CD4-positive, alpha-beta T cell treated with Interleukin-17A for 1 hour (primary cell): ENCODE measurements at regions not wholly inside any gene's neighbourhood (a gene's known extent, or its start where the extent isn't known, plus 50 kb on each side); places are given as distances from the start of the nearest gene placed in this dataset.

Experiments
- DNase-seq: peaks from one replicate; pipeline ENCODE4 v3.0.0-alpha.2; 2020

DNA sequence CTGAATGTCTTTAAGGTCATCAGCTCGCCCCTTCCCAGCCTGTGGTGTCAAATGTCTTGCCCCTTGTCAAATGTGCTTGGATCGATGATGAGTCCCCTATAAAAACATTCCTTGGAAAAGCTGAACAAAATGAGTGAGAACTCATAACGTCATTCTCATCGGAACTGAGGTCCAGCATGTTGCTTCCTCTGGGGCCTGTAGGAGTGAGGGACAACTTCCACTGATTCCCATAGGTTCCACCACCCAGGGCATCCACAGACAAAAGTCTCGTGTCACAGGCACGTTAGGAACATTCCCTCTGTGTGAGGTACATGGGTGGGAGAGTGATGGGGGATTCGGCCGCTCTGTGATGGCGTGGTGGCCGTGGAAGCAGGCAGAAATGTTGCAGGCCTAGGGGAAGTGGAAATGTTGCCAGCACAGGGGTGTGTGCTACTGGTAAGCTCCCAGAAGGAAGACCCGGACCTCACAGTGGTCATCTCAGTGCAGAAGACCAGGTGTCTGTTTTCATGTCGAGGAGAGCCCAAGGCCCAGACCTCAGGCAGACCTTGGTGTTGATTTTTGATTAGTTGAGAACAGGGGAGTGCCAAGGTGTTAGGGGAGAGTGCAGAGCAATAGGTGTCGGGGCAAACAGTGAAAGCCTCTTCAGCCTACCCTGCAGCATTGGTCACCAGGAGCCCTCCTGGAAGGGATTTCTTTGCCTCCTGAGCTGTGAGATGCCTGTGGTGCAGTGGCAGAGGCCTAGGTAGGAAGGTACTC lies 96.8 kb downstream of the SNRPN start:
- DNase-seq: no peak

DNA sequence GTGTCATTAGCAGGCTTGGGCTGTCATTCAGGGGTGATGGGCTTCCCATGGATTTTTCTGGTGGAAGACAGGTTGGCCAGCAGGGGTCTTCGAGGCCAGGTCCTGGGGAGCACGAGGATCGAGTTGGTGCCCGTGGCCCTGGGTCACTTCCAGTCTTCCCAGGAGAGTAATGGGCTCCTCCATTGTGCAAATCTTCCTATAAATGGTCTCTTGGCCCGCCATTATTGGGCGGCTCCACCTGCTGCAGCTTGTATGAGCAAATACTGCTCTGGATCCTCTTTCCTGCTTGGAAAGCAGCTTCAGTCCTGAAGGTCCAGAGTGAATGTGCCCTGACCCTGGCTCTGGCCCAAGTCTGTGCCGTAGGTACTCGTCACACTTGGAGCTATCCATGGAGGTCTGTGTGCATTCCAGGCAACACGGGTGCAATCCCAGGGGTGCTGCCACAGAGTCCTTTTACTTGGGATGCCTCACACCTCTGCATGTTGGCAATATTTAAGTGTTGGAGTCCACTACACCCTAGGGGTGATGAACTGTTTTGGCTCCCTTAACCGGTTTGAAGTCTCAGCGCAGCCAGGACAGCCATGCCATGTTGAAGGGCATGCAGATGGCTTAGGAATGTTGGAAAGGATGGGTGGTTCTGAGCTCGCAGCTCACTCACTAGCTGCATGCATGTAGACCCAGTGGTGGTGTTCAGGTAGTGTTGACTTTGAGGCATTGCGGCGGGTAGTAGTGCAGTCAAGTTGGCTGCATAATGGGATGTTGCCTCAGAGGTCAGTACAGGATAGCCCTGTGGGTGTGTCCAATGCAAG lies 97.6 kb downstream of the SNRPN start:
- no peak for DNase-seq

DNA sequence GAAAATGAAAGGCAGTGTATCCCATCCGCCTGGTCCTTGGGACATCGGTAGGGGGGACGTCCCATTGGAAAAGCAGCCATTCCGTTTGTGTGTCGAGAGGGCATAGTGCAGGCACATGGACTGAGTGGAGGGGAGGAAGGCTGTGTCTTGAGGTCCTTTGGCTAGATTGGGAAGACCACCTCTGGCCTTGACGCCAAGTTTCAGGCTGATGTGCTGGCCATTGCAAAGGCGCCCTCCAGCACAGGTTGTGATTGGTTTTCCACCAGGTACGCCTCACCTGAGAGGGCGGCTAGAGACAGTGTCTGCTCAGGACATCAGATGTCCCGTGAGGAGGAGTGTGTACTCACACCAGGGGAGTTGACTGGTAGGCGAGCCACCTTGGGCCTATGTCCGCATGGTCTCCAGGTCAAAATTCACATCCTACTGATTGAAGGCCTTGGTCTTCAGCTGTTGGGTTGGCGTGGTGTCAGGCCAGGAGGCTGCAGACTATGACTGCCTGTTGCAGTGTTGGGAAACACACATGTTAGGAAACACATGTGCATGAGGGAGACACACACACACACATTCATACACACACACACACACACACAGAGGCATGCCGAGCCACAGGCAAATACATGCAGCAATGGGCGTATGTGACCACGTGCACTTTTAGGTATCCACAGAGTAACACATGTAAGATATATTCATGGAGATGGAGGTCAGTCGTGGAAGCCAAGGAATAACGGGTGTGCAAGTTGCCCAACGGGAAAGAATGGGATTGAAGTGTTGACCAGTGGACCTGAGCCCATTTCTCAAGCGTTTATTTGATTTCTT lies 98.4 kb downstream of the SNRPN start:
- no peak for DNase-seq

DNA sequence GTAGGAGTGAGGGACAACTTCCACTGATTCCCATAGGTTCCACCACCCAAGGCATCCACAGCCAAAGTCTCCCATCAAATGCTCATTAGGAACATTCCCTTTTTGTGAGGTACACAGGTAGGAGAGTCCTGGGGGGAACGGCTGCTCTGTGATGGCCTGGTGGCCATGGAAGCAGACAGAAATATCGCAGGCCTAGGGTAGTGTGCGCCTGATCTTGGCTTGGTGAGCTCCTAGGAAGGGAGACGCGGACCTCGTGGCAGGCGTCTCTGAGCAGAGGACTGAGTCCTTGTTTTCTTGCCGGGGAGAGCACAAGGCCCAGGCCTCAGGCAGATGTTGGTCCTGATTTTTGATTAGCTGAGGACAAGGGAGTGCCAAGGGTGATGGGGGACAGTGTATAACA lies 99.5 kb downstream of the SNRPN start:
- DNase-seq: no peak

DNA sequence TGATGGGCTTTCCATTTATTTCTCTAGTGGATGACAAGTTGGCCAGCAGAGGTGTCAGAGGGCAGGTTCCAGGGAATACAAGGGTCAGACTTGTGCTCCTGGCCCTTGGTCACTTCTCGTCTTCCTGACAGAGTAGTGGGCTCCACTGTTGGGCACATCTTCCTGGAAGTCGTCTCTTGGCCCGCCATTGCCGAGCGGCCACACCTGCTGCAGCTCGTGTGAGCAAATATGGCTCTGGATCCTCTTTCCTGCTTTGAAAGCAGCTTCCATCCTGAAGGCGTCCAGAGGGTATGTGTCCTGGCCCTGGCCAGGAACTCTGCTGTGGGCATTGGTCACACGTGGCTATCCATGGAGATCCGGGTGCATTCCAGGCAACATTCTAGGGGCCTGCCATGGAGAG lies 100.2 kb downstream of the SNRPN start:
- no peak for DNase-seq

DNA sequence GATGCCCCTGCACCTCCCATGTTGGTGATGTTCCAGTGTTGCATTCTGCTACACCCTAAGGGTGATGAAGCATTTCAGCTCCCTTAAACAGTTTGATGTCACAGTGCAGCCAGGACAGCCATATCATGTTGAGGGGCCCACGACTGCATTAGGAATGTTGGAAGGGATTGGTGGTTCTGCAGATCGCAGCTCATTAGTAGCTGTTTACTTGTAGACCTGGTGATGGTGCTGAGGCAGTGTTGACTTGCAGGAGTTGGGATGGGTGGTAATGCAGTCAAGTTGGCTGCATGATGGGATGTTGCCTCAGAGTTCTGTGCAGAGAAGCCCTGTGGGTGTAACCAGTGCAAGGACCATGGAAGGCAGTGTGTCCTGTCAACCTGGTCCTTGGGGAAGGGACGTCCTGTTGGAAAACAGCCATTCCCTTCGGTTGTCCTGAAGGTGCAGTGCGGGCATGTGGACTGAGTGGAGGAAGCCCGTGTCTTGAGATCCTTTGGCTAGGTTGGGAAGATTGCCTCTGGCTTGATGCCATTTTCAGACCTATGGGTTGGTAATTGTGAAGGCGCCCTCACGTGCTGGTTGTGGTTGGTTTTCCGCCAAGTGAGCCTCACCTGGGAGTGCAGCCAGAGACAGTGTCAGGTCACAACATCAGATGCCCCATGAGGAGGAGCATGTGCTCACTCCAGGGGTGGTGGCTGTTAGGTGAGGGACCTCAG lies 100.7 kb downstream of the SNRPN start:
- DNase-seq: no peak

DNA sequence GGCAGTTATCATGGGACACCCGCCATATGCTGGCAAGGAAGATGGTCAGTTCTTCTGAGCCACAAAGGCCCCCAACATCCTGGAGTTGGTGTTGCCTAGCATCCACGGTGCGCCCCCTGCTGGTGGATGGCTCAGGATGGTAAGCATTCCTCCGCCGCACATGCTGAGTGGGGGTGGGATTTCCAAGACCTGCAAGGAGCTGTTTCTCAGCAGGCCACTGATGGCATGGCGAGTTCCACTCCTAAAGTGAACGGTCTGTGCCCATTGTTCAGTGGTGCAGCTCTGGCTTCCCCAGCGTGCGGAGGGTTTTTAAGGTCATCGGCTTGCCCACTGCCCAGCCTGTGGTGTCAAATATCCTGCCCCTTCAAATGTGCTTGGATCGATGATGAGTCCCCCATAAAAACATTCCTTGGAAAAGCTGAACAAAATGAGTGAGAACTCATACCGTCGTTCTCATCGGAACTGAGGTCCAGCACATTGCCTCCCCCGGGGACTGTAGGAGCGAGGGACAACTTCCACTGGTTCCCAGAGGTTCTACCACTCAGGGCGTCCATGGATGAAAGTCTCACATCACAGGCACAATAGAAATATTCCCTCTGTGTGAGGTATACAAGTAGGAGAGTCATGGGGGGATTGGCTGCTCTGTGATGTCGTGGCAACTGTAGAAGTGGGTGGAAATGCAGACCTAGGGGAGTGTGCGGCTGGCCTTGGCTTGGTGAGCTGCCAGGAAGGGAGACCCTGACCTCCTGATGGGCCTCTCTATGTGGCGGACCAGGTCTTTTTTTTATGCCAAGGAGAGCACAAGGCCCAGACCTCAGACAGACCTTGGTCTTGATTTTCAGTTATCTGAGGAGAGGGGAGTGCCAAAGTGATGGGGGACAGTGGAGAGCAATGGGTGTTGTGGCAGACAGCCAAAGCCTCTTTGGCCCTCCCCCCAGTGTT lies 102.0 kb downstream of the SNRPN start:
- DNase-seq: no peak

DNA sequence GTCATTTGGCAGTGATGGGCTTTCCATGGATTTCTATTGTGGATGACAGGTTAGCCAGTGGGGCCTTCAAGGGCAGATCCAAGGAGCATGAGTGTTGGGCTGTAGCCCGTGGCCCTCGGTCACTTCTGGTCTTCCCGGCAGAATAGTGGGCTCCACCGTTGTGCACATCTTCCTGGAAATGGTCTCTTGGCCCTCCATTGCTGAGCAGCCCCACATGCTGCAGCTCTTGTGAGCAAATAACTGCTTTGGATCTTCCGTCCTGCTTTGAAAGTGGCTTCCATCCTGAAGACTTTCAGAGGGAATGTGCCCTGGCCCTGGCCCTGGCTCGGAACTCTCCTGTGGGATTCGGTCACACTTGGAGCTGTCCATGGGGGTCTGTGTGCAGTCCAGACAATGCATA lies 102.8 kb downstream of the SNRPN start:
- DNase-seq: no peak

DNA sequence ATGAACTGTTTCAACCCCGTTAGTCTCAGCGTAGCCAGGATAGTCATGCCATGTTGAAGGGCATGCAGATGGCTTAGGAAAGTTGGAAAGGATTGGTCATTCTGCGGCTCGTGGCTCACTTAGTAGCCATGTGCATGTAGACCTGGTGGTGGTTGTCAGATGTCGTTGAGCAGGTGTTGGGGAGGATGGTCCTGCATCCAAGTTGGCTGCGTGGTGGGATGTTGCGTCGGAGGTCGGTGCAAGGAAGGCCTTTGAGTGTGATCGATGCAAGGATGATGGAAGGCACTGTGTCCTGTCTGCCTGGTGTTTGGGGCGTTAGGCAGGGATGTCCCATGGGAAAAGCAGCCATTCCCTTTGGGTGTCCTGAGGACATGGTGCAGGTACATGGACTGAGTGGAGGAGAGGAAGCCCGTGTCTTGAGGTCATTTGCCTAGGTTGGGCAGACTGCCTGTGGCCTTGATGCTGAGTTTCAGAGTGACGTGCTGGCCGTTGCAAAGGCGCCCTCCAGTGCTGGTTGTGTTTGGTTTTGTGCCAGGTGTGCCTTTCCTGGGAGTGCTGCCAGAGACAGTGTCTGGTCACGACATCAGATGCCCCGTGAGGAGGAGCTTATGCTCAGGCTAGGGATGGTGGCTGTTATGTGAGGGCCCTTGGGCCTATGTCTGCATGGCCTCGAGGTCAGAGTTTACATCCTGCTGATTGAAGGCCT lies 103.4 kb downstream of the SNRPN start:
- DNase-seq: no peak

DNA sequence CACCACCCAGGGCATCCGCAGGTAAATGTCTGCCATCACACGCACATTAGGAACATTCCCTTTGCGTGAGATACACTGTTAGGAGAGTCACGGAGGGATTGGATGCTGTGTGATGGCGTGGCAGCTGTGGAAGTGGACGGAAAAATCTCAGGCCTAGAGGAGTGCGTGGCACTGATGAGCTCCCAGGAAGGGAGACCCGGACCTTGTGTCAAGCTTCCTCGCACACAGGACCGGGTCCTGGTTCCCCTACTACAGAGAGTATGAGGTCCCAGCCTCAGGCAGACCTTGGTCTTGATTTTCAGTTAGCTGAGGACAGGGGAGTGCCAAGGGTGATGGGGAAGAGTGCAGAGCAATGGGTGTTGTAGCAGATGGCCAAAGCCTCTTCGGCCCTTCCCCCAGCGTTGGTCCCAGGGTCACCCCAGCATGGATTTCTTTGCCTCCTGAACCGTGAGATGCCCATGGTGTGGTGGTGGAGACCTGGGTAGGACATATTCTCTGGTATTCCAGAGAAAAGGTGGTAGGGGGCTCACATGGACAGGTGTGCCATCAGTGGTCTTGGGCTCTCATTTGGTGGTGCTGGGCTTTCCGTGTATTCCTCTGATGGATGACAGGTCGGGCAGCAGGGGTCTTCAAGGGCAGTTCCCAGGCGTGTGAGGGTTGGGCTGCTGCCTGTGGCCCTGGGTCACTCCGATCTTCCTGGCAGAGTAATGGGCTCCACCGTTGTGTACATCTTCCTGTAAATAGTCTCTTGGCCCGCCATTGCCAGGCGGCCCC lies 105.1 kb downstream of the SNRPN start:
- DNase-seq: no peak

DNA sequence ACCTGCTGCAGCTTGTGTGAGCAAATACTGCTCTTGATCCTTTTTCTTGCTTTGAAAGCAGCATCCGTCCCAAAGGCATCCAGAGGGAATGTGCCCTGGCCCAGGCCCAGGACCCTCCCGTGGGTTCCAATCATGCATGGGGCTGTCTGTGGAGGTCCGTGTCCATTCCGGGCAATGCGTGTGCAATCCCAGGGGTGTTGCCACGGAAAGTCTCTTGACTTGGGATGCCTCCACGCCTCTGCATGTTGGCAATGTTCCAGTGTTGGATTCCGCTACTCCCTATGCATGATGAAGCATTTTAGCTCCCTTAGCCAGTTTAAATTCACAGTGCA lies 105.7 kb downstream of the SNRPN start:
- no peak for DNase-seq

DNA sequence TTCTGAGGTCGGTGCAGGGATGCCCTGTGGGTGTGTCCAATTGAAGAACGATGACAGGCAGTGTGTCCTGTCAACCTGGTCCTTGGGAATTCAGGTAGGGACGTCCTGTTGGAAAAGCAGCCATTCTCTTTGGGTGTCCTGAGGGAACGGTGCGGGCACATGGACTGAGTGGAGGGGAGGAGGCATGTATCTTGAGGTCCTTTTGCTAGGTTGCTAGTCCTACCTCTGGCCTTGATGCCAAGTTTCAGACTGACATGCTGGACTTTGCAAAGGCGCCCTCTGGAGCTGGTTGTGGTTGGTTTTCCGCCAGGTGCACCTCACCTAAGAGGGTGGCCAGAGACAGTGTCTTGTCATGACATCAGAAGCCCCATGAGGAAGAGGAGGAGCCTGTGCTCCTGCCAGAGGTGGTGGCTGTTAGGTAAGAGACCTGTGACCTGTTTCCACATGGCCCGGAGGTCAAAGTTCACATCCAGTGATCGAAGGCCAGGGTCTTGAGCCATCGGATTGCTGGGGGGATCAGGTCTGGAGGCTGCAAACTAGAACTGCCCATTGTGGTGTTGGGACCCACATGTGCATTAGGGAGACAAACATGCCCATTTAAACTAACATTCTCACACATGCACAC lies 106.3 kb downstream of the SNRPN start:
- no peak for DNase-seq

DNA sequence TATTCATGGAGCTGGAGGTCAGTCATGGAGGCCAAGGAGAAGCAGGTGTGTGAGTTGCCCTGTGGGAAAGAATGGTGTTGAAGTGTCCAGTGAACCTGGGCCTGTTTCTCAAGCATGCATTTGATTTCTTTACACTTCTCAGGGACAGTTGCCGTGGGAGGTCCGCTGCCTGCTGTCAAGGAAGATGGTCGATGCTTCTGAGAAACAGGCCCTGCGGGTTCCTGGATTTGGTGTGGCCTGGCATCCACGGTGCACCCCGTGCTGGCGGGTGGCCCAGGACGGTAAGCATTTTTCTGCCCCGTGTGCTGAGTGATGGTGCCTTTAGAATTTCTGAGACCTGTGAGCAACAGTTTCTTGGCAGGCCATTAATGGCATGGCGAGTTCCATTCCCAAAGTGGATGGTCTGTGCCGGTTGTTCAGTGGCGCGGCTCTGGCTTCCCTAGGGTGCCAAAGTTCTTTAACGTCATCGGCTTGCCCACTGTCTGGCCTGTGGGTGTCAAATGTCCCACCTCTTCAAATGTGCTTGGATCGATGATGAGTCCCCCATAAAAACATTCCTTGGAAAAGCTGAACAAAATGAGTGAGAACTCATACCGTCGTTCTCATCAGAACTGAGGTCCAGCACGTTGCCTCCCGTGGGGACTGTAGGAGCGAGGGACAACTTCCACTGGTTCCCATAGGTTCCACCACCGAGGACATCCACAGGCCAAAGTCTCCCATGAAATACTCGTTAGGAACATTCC lies 107.2 kb downstream of the SNRPN start:
- no peak for DNase-seq

DNA sequence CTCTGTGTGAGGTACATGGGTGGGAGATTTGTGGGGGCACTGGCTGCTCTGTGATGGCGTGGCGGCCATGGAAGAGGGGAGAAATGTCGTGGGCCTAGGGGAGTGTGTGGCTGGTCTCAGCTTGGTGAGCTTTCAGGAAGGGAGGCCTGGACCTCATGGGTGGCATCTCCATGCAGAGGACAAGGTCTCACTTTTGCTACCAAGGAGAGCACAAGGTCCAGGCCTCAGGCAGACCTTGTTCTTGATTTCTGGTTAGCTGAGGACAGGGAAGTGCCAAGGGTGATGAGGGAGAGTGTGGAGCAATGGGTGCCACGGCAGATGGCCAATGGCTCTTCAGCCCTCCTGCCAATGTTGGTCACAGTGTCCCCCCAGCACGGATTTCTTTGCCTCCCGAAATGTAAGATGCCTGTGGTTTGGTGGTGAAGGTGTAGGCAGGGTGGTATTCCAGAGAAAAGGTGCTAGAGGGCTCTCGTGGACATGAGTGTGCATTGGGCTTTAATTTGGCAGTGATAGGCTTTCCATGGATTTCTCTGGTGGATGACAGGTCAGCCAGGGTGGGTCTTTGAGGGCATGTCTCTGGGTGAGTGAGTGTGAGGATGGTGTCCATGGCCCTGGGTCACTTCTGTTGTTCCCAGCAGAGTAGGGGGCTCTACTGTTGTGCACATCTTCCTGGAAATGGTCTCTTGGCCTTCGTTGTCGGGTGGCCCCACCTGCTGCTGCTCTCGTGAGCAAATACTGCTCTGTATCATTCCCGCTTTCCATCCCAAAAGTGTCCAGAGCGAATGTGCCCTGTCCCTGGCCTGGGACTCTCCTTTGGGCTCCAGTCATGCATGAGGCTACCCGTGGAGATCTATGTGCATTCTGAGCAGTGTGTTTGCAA lies 108.0 kb downstream of the SNRPN start:
- no peak for DNase-seq

DNA sequence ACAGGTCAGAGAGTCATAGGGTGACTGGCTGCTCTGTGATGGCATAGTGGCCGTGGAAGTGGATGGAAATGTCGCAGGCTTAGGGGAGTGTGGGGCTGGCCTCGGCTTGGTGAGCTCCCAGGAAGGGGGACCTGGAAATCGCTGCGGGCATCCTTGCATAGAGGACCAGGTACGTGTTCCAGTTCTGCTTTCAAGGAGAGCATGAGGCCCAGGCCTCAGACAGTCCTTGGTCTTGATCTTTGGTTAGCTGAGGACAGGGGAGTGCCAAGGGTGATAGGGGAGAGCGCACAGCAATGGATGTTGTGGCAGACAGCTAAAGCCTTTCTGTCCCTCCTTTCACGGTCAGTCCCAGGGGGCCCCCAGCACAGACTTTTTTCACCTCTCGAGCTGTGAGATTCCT lies 110.5 kb downstream of the SNRPN start:
- DNase-seq: no peak

DNA sequence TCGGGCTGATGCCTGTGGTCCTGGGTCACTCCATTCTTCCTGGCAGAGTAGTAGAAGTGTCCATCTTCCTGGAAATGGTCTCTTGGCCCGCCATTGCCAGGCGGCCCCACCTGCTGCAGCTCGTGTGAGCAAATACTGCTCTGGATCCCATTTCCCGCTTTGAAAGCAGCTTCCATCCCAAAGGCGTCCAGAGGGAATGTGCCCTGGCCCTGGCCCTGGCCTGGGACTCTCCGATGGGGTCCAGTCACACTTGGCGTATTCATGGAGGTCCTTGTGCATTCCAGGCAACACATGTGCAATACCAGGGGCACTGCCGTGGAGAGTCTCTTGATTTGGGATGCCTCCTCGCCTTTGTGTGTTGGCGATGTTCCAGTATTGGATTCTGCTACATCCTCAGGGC lies 111.1 kb downstream of the SNRPN start:
- DNase-seq: no peak

DNA sequence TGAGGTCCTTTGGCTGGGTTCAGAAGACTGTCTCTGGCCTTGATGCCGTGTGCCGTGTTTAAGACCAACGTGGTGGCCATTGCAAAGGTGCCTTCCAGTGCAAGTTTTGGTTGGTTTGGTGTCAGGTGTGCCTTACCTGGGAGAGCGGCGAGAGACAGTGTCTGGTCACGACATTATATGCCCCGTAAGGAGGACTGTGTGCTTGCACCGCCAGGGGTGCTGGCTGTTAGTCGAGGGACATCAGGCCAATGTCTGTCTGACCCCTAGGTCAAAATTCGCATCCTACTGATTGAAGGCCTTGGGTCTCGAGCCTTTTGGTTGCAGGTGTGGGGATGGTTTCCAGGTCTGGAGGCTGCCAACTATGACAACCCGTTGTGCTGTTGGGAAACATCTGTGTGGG lies 111.9 kb downstream of the SNRPN start:
- DNase-seq: no peak

DNA sequence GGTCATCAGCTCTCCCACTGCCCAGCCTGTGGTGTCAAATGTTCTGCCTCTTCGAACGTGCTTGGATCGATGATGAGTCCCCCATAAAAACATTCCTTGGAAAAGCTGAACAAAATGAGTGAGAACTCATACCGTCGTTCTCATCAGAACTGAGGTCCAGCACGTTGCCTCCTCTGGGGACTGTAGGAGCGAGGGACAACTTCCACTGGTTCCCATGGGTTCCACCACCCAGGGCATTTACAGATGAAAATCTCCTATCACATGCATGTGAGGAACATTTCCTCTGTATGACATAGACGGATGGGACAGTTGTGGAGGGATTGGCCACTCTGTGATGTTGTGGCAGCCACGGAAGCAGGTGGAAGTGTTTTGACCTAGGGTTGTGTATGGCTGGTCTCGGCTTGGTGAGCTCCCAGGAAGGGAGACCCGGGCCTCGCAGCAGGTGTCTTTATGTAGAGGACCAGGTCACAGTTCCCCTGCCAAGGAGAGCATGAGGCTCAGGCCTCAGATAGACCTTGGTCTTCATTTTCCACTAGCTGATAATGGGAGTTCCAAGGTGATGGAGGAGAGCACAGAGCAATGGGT lies 113.0 kb downstream of the SNRPN start:
- no peak for DNase-seq
